Lower leg skin (tissue), 3 donors: ENCODE measurements at regions not wholly inside any gene's neighbourhood (a gene's known extent, or its start where the extent isn't known, plus 50 kb on each side); places are given as distances from the start of the nearest gene placed in this dataset.

Source experiments
- CTCF ChIP-seq, 3 donors: fragments of 450-650 bp; IDR thresholded peaks; one replicate each; pipeline ENCODE4 v1.5.1; 2016; ENCODE audit warnings: antibody characterized with exemption in 3 of 3, mild to moderate bottlenecking in 3 of 3, moderate library complexity in 2 of 3
- POLR2A ChIP-seq, 2 donors: fragments of 450-650 bp; IDR thresholded peaks; one replicate each; pipeline ENCODE4 v1.6.1; 2016 to 2017; ENCODE audit warnings: antibody characterized with exemption in 2 of 2, mild to moderate bottlenecking in 1 of 2, moderate library complexity in 1 of 2

GRCh38 chr20:56998438-56998837, 268.0 kb downstream of the BMP7 start:
- TF ChIP-seq POLR2A (IDR thresholded peaks at IDR 0.05) (no peak), CTCF (IDR thresholded peaks at IDR 0.05) (no peak)
